HG02798 (cell line): ENCODE measurements at regions not wholly inside any gene's neighbourhood (a gene's known extent, or its start where the extent isn't known, plus 50 kb on each side); places are given as distances from the start of the nearest gene placed in this dataset.

Experiments used
- ATAC-seq: cut with Tn5 transposase; IDR thresholded peaks from one replicate; pipeline ENCODE4 v1.9.1; 2021; ENCODE audit warnings: mild to moderate bottlenecking; ENCODE audit not compliant: unreplicated experiment, poor library complexity

DNA sequence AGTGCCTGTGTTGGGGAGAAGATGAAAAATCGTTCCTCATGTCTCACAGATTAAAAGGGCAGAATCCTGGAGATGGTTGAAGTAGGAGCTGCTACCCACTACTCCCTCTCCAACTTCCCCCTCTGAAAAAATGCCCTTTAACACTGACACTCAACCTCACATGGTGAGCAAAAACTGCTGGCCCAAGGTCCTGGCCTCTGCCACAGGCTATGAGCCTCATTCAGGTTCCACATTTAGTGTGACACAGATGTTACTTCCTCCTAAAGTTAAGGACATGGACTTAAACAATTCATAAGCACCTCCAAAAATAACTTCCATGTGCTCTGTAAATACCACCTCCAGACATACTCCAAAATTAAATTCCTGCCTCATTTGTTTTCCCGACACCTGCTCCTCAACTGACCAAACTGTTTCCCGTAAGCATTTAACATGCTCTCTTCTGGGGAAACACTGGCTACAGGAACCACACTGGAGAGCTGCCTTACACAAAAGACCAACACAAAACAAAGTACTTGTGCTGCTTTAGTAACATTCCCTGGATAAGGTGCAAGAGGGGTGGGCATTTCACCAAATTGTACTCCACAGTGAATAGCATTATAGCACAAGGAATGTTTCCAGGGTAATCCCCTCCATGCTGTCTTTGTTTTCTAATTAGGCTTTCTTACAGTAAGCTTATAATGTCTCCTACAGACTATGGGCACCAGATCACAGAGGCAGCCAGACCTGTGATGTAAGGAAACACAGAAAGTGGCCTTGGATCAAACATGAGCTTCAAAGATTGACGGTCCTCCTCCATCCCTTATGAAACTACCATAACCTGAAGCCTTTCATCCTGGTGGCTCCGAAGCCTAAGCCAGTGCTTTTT, 57.0 kb downstream of the PHLDA1 start:
- ATAC-seq = no peak

DNA sequence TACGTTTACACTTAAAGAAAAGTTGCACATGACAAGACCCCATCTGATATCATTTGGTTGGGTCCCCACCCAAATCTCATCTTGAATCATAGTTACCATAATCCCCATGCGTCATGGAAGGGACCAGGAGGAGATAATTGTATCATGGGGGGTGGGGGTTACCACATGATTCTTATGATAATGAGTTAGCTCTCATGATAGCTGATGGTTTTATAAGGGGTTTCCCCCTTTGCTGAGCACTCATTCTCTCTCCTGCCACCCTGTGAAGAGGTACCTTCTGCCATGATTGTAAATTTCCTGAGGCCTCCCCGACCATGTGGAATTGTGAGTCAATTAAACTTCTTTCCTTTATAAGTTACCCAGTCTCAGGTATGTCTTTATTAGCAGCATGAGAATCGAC, 60.3 kb downstream of the PHLDA1 start:
- ATAC-seq = no peak

DNA sequence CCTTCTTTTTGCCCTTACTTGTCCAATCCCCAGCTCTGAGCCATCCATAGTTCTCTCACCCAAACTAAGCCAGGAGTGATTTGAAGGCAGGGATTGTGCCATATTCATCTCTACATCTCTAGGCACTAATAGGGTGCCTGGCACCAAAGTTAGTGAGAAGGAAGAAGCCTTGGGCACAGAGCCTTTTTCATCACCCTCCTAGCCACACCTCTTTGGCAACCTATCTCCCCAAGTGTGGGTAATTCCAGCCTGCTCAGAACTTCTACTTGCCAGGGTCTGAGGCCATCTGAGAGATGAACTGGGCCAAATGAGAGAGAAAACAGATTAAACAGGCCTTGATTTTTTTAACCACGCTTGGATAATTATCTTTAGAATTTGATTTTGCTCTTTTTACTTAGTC, 61.3 kb downstream of the PHLDA1 start:
- no peak for ATAC-seq

DNA sequence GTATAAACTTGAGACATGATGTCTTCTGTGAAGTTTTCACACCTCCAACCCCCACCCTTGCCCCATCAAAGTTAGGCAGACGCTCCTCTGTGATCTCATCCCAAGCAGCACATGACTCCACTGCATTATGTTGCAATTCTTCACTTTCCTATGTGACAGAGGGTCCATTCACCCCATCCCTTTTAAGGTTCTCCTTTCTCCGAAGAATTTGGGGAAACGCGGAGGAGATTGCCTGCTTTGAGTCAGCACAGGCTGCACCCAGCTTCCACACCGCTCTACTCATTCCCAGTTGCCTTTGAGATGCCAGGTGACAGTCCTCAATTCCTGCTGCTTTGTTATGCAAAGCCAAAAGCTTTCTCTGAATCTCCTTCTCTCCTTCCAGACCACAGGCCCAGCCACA, 61.8 kb downstream of the PHLDA1 start:
- no peak for ATAC-seq

DNA sequence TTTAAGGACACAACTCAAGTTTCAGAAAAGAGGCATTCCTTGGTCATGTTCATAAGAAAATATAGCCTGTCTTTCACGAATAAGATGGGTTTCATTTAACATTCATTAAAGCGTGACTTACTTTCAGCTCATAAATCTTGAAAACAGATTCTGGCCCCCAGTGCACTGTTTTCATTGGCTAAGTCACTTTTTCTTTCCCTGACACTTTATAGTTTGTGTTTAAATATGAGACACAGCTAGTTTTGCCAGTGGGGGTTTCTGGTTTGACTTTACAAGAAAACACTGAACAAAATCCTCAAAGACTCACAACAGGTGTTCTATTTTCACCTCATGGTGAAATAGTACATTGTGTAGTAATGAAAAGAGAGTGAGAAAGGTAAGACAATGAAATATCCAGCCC, 65.9 kb downstream of the PHLDA1 start:
- ATAC-seq = no peak

DNA sequence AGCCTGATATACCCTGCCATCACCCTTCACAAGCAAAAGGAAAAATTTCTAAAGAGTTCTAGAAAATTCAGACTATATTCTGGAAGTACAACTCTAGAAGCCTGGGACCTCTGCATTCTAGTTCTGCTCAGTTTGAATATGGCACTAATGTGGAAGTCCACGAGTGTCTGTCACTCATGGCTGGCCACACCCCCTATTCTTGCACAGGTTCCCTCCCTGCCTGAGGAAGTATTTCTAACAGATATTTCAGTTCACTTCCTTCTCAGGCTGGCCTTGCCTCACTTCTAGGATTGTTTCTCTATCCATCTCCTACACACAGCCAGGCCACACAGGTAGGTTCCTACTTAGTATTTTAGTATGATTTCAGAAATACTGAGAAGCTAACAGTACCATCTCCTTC, 67.4 kb downstream of the PHLDA1 start:
- ATAC-seq = peak; percentile 44

DNA sequence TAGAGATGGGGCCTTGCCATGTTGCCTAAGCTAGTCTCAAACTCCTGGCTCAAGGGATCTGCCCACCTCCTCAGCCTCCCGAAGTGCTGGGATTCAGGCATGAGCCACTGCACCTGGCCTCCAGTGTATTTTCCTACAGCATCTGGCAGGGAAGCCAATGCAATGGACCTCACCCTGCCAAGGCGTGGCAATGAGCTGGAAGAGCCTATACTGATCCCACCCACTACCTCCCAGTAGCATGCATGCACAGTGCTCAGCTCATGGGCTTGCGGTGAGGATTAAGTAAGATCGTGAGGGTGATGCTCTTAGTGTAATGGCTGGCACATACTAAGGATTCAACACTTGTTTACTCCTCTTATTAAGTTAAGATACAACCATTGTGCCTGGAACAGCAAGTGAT, 69.7 kb downstream of the PHLDA1 start:
- ATAC-seq = no peak

DNA sequence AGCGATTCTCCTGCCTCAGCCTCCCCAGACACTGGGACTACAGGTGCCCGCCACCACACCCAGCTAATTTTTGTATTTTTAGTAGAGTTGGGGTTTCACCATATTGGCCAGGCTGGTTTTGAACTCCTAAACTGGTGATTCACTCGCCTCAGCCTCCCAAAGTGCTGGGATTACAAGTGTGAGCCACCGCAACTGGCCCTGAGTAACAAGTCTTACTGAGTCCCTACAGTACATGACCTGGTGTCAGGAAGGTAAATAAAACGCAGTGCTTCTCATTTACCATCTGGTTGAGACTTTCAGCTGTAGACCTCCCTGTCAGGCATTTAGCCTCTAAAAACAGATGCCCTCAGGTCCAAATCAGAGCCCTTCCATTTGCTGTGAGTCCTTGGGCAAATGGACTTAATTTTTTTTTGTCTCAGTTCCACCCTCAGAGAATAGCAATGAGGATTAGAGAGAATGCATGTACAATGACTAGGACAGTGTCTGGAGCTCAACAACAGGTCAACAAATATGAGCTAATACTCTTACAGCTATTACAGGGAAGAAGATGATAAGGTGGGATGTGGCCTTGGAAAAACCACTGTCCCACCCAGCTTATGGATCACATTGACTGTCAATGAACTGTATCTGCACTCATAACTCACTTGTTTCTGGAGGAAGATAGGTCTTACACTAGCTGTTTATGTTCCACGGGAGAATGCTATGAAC, 70.5 kb downstream of the PHLDA1 start:
- no peak for ATAC-seq

DNA sequence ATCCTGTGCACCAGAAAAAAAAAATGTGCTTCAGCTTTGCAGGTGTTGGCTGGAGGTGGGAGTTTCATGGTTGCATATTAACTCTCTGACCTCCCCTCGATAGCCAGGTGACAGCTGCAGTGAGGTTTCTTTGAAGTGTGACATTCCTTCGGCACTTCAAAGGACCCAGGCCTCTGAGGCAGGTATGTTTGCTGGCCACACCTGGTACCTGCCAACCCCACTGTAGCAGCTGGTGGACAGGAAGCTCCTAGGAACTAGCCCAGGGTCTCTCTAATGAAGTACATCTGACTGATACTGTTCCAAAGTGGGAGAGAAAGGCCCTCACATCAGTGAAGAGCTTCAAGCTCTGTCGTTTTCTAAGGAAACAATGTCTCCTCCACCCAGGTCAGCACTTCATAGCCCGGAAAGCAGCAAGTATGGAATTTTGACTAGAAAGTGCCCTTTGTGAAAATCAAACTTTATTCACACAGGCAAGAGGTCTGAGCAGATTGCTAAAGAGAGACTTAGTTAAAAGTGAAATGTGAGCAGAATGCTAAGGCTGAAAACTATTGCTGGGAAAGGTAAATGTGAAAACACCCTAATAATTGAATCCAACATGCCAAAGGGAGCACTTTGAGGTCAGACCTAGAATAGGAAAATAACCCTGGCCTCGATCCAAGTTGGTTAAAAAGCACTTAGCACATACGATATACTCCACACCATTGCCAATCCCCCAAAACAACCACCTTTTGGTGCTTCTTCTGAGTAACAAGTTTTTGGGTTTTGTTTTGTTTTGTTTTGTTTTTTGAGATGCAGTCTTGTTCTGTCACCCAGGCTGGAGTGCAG, 71.3 kb downstream of the PHLDA1 start:
- peak; percentile 75 for ATAC-seq

DNA sequence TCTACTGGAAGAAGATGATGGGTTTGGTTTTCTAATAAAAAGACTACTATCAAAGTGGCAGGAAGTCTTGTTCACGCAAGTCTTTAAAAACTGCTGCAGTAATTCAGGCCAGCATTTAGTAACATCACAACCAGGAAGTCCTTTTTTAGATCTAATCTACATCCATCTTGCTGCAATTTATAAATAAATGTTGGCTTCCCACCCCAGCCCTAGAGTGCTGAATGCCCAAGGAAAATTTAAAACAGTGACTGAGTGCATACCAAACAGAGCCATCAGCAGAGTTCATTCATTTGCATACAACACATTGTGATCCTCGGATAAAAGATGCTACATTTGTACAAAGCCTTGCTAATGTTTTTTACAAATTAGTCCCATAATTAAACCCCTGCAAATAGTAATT, 72.1 kb downstream of the PHLDA1 start:
- no peak for ATAC-seq

DNA sequence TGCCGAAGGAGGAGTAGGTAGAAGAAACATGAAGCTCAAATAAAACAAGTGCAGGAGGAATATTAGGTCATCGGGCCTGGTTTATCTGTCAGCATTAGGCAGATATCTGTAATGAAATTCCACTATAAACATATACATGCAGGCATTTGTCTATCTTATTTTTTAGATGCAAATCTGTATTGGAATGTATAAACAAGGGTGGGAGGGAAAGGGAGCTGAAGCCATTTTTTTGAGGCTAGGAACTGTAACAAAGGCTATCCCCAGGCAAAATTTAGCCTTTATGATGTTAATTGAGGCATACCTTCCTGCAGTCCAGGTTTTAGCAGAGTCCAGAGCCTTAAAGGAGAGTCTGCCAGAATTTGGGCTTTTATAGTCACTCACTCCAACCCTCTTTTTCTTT, 72.5 kb downstream of the PHLDA1 start:
- ATAC-seq = no peak

DNA sequence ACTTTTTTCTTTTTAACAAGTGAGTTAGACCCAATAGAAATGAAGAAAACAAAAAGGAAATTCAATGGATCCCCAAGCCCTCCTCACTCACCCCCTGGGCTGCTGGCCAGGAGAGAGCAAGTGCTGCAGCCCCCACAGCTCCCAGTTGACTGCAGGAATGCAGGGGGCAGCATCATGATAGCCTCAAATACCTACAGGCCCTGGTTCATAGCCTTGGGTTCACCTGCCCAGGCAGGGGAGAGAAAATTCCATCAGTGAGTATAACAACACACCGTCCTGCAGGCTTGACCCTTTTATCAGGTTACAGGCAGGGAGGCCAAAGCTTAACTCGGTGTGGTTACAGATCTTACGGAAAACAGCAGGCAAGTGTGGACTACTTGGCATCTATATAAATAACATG, 76.3 kb downstream of the PHLDA1 start:
- ATAC-seq = no peak

DNA sequence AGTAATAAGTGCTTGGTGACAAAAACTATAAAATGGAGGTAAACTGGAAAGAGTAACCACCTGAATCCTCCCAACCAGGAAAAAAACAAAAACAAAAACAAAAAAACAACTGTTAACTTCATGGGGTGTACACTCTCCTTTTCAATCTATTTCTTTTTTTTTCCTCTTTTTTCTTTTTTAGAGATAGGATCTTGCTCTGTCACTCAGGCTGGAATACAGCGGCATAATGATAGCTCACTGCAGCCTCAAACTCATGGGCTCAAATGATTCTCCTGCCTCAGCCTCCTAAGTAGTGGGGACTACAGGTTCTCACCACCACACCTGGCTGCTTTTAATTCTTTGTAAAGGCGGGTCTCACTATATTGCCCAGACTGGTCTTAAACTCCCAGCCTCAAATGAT, 76.8 kb downstream of the PHLDA1 start:
- ATAC-seq = no peak

DNA sequence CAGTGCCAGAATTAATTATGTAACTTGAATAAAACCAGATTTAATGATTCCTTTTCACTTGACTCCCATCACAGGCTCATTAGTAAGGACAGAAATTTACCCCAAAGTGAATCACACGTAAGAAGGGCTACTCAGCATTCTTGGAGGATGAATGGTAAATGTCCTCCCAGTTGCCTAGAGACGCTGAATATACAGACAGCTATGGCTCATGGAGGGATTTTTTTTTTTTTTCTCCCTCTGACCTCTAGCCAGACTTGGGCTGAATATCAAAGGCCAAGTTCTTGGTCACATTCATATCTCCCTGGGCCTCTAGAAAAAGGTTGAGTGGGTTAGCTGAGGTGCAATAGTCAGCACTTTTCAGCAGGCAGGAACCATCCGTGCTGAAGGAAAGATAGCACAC, 77.5 kb downstream of the PHLDA1 start:
- no peak for ATAC-seq

DNA sequence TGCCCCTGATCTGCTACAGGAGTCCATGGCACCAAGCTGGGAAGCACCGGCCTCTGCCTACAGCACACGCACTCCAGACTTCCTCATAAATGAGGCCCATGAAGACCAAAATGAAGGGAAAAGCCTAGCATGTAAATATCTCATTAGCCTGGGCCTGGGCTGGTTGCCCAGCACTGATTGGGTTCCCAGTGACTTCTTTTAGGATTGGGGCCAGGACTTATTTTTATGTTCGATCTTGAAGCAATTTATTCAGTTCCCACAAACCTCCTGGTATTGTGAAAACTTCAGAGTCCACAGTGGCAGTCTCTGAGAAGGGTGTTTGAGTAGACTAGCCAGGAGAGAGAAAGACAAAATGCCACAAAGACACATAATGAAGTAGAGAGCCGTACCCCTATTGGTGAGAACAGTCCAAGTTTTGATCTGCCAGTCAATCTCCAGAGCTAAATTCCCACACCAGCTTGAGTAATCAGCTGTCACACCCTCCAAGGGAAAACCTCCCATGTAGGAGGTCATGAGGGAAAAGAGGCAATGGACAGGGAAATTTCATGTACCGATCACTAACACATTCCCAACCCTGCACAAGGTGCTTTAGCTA, 78.2 kb downstream of the PHLDA1 start:
- no peak for ATAC-seq

DNA sequence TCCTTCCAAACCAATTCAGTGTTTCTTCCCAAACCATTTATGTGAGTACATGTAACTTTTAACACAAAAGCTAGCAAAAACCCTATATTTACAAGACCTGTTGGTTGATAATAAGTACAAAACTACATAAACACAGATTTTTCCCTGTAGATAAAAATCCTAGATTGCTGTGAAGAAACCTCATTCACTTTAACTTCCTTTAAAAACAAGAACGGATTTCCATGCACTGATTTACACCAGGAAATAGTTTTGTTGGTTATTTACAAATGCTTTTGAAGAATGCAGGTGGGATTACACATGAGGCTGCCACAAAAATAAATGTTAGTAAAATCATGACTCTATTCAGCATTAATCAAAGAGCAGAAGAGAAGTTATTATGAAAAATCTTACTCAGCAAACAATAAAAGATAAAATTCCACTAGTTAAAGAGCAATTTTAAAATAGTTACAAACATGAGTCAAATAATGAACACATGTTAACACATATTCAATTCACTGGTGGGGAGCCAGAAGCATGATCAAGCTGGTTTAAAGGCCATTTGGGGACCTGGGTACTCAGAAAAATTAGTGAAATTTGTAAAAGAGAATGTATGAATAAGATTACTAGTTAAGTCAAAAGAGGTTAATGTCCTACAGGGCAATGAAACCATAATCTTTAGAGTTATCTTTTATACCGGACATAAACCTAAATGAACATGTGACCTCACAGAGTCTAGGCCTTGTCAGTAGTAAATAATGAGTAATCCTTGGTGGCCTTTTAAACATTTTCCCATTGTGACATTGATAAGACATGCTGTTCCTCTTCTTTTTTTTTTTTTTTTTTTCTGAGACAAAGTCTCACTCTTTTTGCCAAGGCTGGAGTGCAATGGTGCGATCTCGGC, 79.9 kb downstream of the PHLDA1 start:
- no peak for ATAC-seq

DNA sequence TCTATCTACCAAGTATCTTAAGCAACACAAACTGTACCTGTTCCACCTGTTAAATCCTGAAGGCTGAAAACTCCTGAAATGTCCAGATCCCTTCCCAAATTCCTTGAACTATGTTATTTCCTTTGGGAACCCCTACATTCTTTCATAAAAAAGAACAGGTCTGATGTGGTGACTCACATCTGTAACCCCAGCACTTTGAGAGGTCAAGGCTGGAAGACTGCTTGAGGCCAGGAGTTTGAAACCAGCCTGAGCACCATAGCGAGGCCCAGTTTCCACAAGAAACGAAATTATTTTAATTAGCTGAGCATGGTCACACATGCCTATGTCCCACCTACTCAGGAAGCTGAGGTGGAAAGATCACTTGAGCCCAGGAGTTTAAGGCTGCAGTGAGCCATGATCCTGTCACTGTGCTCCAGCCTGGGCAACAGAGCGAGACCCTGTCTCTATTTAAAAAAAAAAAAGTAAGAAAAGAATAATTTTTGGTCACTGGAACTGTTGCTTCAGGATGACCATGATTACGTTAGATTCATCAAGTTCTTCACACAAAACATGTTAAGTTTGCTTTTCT, 84.3 kb downstream of the PHLDA1 start:
- ATAC-seq = no peak

DNA sequence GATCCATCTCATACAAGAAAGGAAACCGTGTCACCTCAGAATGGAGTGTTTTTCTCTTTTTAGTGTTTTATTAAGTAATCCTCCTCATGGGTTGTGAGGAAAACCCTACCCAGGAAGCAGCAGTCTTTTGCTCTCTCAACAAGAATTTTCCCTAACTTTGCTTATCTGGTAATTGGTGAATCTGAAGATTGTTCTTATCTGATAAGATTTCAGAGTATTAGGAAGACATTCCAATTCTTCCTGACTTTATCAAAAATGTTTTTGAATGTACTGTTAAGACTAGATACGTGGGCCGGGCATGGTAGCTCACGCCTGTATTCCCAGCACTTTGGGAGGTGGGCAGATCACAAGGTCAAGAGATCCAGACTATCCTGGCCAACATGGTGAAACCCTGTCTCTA, 86.0 kb downstream of the PHLDA1 start:
- no peak for ATAC-seq

DNA sequence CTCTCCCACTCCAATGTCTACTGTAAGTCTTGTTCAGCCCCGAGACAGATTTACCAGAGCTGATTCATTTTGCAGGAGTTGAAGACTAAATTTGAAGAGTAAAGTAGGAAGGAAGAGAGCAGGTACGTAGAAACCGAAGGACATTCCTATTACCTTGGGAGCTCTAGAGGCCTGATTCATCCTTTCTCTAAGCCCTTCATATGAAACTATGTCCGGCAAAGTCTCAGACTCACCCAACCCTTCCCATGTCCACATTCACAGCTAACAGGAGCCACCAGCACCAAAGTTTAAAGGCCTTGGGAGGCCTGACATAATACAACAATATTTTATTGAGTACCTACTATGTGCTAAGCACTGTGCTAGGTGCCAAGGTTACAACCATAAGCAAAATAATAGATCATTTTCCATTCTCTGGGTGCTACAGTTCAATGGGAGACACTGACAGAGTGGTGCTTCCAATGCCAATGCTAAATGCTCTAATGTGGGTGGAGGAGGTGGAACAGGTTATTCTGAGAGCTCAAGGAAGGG, 86.6 kb downstream of the PHLDA1 start:
- ATAC-seq = no peak
